Fibroblast of lung (primary cell): ENCODE measurements at regions not wholly inside any gene's neighbourhood (a gene's known extent, or its start where the extent isn't known, plus 50 kb on each side); places are given as distances from the start of the nearest gene placed in this dataset.

Experiments
- DNase-seq, 2 donors: peaks; one replicate each; pipeline versions ENCODE4 v3.0.0 to v3.0.0-alpha.2; 2010; ENCODE audit warnings: low read depth in 2 of 2
- H2AFZ ChIP-seq: 2 replicates; pipeline ENCODE4 v1.5.1; 2012; ENCODE audit warnings: low read length, control low read depth, inconsistent platforms
- H3K27ac ChIP-seq: 2 replicates; pipeline ENCODE4 v1.5.1; 2011; ENCODE audit warnings: low read length, control low read depth; ENCODE audit not compliant: insufficient read depth
- H3K27me3 ChIP-seq: 2 replicates; pipeline ENCODE4 v1.5.1; 2011; ENCODE audit warnings: mild to moderate bottlenecking, low read length; ENCODE audit not compliant: control insufficient read depth, insufficient read depth
- H3K36me3 ChIP-seq: 2 replicates; pipeline ENCODE4 v1.5.1; 2011; ENCODE audit warnings: low read length; ENCODE audit not compliant: control insufficient read depth, insufficient read depth
- H3K4me1 ChIP-seq: 2 replicates; pipeline ENCODE4 v1.5.1; 2011; ENCODE audit warnings: low read length; ENCODE audit not compliant: control insufficient read depth, insufficient read depth; ENCODE audit errors: extremely low read depth
- H3K4me2 ChIP-seq: 2 replicates; pipeline ENCODE4 v1.5.1; 2011; ENCODE audit warnings: low read length, control low read depth; ENCODE audit not compliant: insufficient read depth; ENCODE audit errors: extremely low read depth
- H3K4me3 ChIP-seq, 4 experiments: fragments of 200-600 bp in 1 of 4; sonication (generic) in 1 of 4; replicated peaks in 1 of 4; 2 replicates each; pipeline ENCODE4 v1.5.1; 2011 to 2016; ENCODE audit warnings: low read length in 4 of 4, low read depth in 3 of 4, mild to moderate bottlenecking in 3 of 4, control low read depth in 2 of 4, inconsistent platforms in 1 of 4, mixed read lengths in 1 of 4; ENCODE audit not compliant: insufficient read depth in 1 of 4; ENCODE audit errors: control extremely low read depth in 1 of 4
- H3K79me2 ChIP-seq: 2 replicates; pipeline ENCODE4 v1.5.1; 2012; ENCODE audit warnings: mild to moderate bottlenecking, low read length, inconsistent platforms; ENCODE audit not compliant: control insufficient read depth, insufficient read depth
- H3K9ac ChIP-seq: 2 replicates; pipeline ENCODE4 v1.5.1; 2011; ENCODE audit warnings: mild to moderate bottlenecking, low read length, control low read depth; ENCODE audit not compliant: insufficient read depth
- H3K9me3 ChIP-seq: 2 replicates; pipeline ENCODE4 v1.5.1; 2012; ENCODE audit warnings: low read depth, low read length; ENCODE audit not compliant: control insufficient read depth, insufficient read depth
- H4K20me1 ChIP-seq: 2 replicates; pipeline ENCODE4 v1.5.1; 2011; ENCODE audit warnings: low read length; ENCODE audit not compliant: control insufficient read depth, insufficient read depth; ENCODE audit errors: extremely low read depth
- EZH2 ChIP-seq: IDR thresholded peaks from 2 replicates; pipeline ENCODE4 v1.5.1; 2012; ENCODE audit warnings: low read length, control low read depth, mild to moderate bottlenecking; ENCODE audit errors: missing control alignments
- TF ChIP-seq, protein P1 (sequence below), 2 donors: IDR thresholded peaks in 1 of 2; conservative IDR thresholded peaks in 1 of 2; 1 replicate in 1 of 2; 2 replicates in 1 of 2; pipeline ENCODE4 v1.5.1; 2011 to 2012; ENCODE audit warnings: low read length in 2 of 2, control low read depth in 1 of 2, inconsistent platforms in 1 of 2, low read depth in 1 of 2, mild to moderate bottlenecking in 1 of 2

GRCh38 chr2:61677306-61677705 lies 139.2 kb upstream of the XPO1 start:
- H3K27ac ChIP-seq, result no peak overlapping the region
- DNase-seq, result no peak
- TF ChIP-seq, protein P1, sequence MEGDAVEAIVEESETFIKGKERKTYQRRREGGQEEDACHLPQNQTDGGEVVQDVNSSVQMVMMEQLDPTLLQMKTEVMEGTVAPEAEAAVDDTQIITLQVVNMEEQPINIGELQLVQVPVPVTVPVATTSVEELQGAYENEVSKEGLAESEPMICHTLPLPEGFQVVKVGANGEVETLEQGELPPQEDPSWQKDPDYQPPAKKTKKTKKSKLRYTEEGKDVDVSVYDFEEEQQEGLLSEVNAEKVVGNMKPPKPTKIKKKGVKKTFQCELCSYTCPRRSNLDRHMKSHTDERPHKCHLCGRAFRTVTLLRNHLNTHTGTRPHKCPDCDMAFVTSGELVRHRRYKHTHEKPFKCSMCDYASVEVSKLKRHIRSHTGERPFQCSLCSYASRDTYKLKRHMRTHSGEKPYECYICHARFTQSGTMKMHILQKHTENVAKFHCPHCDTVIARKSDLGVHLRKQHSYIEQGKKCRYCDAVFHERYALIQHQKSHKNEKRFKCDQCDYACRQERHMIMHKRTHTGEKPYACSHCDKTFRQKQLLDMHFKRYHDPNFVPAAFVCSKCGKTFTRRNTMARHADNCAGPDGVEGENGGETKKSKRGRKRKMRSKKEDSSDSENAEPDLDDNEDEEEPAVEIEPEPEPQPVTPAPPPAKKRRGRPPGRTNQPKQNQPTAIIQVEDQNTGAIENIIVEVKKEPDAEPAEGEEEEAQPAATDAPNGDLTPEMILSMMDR (conservative IDR thresholded peaks at IDR 0.05 in 1 of 2, IDR thresholded peaks at IDR 0.05 in 1 of 2; ENCODE audit: low read depth in 1 of 2, low read length in 2 of 2), result no peak
- TF ChIP-seq EZH2, result no peak

GRCh38 chr2:61675204-61675603 lies 137.0 kb upstream of the XPO1 start:
- TF ChIP-seq EZH2, result no peak
- TF ChIP-seq, protein P1 (conservative IDR thresholded peaks at IDR 0.05 in 1 of 2, IDR thresholded peaks at IDR 0.05 in 1 of 2; ENCODE audit: low read depth in 1 of 2, low read length in 2 of 2), result no peak
- H3K79me2 ChIP-seq, result no peaks in the 10 kb centered on the region

More at GRCh38 chr2:61677306-61677705, 139.2 kb upstream of the XPO1 start:
- no peaks in the 10 kb centered on the region for H3K36me3 ChIP-seq
- H3K4me1 ChIP-seq, result no peaks in the 10 kb centered on the region
- no peaks in the 10 kb centered on the region for H3K79me2 ChIP-seq
- H4K20me1 ChIP-seq, result no peaks in the 10 kb centered on the region
- H3K4me2 ChIP-seq, result no peak overlapping the region
- H3K9ac ChIP-seq, result no peak overlapping the region
- H3K9me3 ChIP-seq, result no peaks in the 10 kb centered on the region
- no peaks in the 10 kb centered on the region for H3K27me3 ChIP-seq
- H3K4me3 ChIP-seq, result no peak overlapping the region
- no peak overlapping the region for H2AFZ ChIP-seq

DNA sequence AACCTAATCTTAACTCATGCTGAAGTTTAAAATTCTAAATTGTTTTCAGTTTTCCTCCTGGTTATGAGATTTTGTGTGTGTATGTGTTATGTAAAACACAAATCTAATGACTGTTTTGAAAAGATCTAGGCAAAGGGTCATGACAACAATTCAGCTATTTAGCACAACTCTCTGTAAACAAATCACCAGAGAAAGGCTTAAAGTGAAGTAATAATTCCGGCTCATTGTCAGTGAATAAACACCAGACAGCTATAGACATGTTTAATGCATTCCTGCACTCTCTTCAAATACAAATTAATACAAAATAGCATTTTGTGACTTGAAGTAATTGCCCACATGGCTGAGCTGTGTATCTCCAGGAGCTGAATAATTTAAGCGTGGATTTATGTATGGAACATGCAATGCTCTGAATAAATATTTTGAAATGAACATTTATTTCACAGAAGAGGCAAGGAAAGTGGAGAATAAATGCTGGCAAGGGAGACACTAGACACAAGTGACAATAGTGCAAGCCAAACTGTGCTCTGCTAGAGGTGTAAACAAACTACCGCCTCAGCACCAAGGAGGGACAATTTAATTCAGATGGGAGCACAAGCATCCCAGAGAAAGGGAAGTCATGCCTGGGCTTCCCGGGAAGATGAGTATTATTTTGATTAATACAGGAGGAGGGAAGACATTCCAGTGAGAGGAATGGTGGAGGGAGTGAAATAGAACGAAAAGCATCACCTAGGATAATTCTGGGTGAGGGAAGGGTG lies 133.6 kb upstream of the XPO1 start:
- Histone ChIP-seq H2AFZ (peak overlapping the region; percentile 57), H3K36me3 (no peaks in the 10 kb centered on the region), H3K4me3 (peak overlapping the region in 3 of 4 experiments; percentile 28 to 49 (median 42)), H3K4me2 (peak overlapping the region; percentile 89), H4K20me1 (no peaks in the 10 kb centered on the region), H3K79me2 (no peaks in the 10 kb centered on the region), H3K9me3 (no peaks in the 10 kb centered on the region), H3K9ac (no peak overlapping the region), H3K4me1 (peaks cover 3% of the 10 kb centered on the region), H3K27me3 (no peaks in the 10 kb centered on the region), H3K27ac (no peak overlapping the region)
- TF ChIP-seq, protein P1 (conservative IDR thresholded peaks at IDR 0.05 in 1 of 2, IDR thresholded peaks at IDR 0.05 in 1 of 2; ENCODE audit: low read depth in 1 of 2, low read length in 2 of 2), result no peak
- TF ChIP-seq EZH2, result no peak
- peak in 1 of 2 donors; percentile 16 for DNase-seq

More at GRCh38 chr2:61675204-61675603, 137.0 kb upstream of the XPO1 start:
- H3K36me3 ChIP-seq, result no peaks in the 10 kb centered on the region
- no peaks in the 10 kb centered on the region for H3K27me3 ChIP-seq
- peaks cover 3% of the 10 kb centered on the region for H3K4me1 ChIP-seq
- H3K4me2 ChIP-seq, result no peak overlapping the region
- no peak overlapping the region for H3K27ac ChIP-seq
- no peak overlapping the region for H3K9ac ChIP-seq
- no peak overlapping the region for H2AFZ ChIP-seq
- no peaks in the 10 kb centered on the region for H3K9me3 ChIP-seq
- DNase-seq, result no peak
- H4K20me1 ChIP-seq, result no peaks in the 10 kb centered on the region
- H3K4me3 ChIP-seq, result no peak overlapping the region
